Lower leg skin (tissue), 4 donors: ENCODE measurements at regions not wholly inside any gene's neighbourhood (a gene's known extent, or its start where the extent isn't known, plus 50 kb on each side); places are given as distances from the start of the nearest gene placed in this dataset.
A peak's percentile ranks its signal among the peaks of the same experiment; 100 is the strongest.

Experiments
- DNase-seq, 2 donors: peaks; one replicate each; pipeline ENCODE4 v3.0.0-alpha.2; 2019; ENCODE audit warnings: low spot score in 2 of 2
- H3K4me3 ChIP-seq: fragments of 200-600 bp; sonication (generic); 2 replicates; pipeline ENCODE4 v1.5.1; 2017; ENCODE audit warnings: mild to moderate bottlenecking, low read depth; ENCODE audit not compliant: poor library complexity, severe bottlenecking
- CTCF ChIP-seq, 3 donors: fragments of 450-650 bp; IDR thresholded peaks; one replicate each; pipeline ENCODE4 v1.5.1; 2016; ENCODE audit warnings: antibody characterized with exemption in 3 of 3, mild to moderate bottlenecking in 3 of 3, moderate library complexity in 2 of 3
- POLR2A ChIP-seq, 2 donors: fragments of 450-650 bp; IDR thresholded peaks; one replicate each; pipeline ENCODE4 v1.6.1; 2016 to 2017; ENCODE audit warnings: antibody characterized with exemption in 2 of 2, mild to moderate bottlenecking in 1 of 2, moderate library complexity in 1 of 2
- WGBS, 2 donors: methylation state at CpG; one replicate each; pipeline ENCODE4 v1.1.5; 2018; 5-methylcytosine and 5-hydroxymethylcytosine counted together
- intact Hi-C: fragments of 100-400 bp; cut with DNase I; formaldehyde crosslinking; loops from one replicate; pipeline ENCODE4 v1.15.0; 2023; ENCODE audit warnings: low total_unique reads

- no peak overlapping the region for H3K4me3 ChIP-seq
- TF ChIP-seq CTCF (IDR thresholded peaks at IDR 0.05) (no peak), POLR2A (IDR thresholded peaks at IDR 0.05) (no peak)
- DNase-seq = peak in 1 of 2 donors; percentile 58
- WGBS, 2 donors = 52% methylated on average over 6 of the region's 6 CpGs
- intact Hi-C loops = no loop called here
Measured at GRCh38 chr3:10713656-10714055, 102.4 kb upstream of the SLC6A11 start.

- H3K4me3 ChIP-seq = no peak overlapping the region
- TF ChIP-seq POLR2A (IDR thresholded peaks at IDR 0.05) (no peak), CTCF (IDR thresholded peaks at IDR 0.05) (no peak)
- 91 to 94% methylated on average over 3 of the region's 3 CpGs for WGBS, 2 donors
- DNase-seq = peak in 1 of 2 donors; percentile 40
- intact Hi-C loops = no loop called here
Measured at GRCh38 chr3:10715886-10716285, 100.1 kb upstream of the SLC6A11 start.

GRCh38 chr3:10716964-10717363 lies 99.1 kb upstream of the SLC6A11 start:
- no peak for DNase-seq
- TF ChIP-seq POLR2A (IDR thresholded peaks at IDR 0.05) (no peak), CTCF (IDR thresholded peaks at IDR 0.05) (no peak)
- intact Hi-C loops = no loop called here
- no peak overlapping the region for H3K4me3 ChIP-seq
- 85 to 90% methylated on average over 7 to 8 of the region's 8 CpGs for WGBS, 2 donors

- H3K4me3 ChIP-seq = no peak overlapping the region
- no peak for TF ChIP-seq POLR2A (IDR thresholded peaks at IDR 0.05)
- no peak for TF ChIP-seq CTCF (IDR thresholded peaks at IDR 0.05)
- 88 to 92% methylated on average over 4 of the region's 4 CpGs for WGBS, 2 donors
- no peak for DNase-seq
- intact Hi-C loops = no loop called here
Measured at GRCh38 chr3:10717756-10718155, 98.3 kb upstream of the SLC6A11 start.

- WGBS, 2 donors = 57 to 70% methylated on average over 5 of the region's 5 CpGs
- TF ChIP-seq POLR2A (IDR thresholded peaks at IDR 0.05) (no peak), CTCF (IDR thresholded peaks at IDR 0.05) (no peak)
Measured at GRCh38 chr3:10721101-10721500, 94.9 kb upstream of the SLC6A11 start.

GRCh38 chr3:10722911-10723310 lies 93.1 kb upstream of the SLC6A11 start:
- WGBS, 2 donors = 71 to 72% methylated on average over 6 of the region's 6 CpGs
- TF ChIP-seq CTCF (IDR thresholded peaks at IDR 0.05) = no peak
- TF ChIP-seq POLR2A (IDR thresholded peaks at IDR 0.05) = no peak
- intact Hi-C loops = no loop called here

More at GRCh38 chr3:10721101-10721500, 94.9 kb upstream of the SLC6A11 start:
- peak in 1 of 2 donors; percentile 40 for DNase-seq
- intact Hi-C loops = no loop called here
- no peak overlapping the region for H3K4me3 ChIP-seq

More at GRCh38 chr3:10722911-10723310, 93.1 kb upstream of the SLC6A11 start:
- peak in 1 of 2 donors; percentile 70 for DNase-seq
- H3K4me3 ChIP-seq = no peak overlapping the region
